ENCODE measurements at regions not wholly inside any gene's neighbourhood (a gene's known extent, or its start where the extent isn't known, plus 50 kb on each side); places are given as distances from the start of the nearest gene placed in this dataset.

- no peak for DNase-seq
- whole genome bisulfite sequencing (ENCODE audit: extremely low coverage, insufficient coverage, insufficient read length) = no CpG with 5 or more reads among the region's 1 CpG
- no peak overlapping the region for H3K18ac ChIP-seq (ENCODE audit: low read length)
- H2BK120ac ChIP-seq (ENCODE audit: insufficient read depth, low read length, poor library complexity) = no peak overlapping the region
- no peak overlapping the region for H4K91ac ChIP-seq (ENCODE audit: low read depth, low read length)
- H3K79me2 ChIP-seq (ENCODE audit: control insufficient read depth, insufficient read depth, low read length, poor library complexity) = no peaks in the 10 kb centered on the region
- no peak overlapping the region for H4K8ac ChIP-seq (ENCODE audit: low read depth, low read length)
- no peak overlapping the region for H3K27ac ChIP-seq (ENCODE audit: low read depth, low read length)
- no peaks in the 10 kb centered on the region for H3K4me1 ChIP-seq (ENCODE audit: control insufficient read depth in 1 of 2, insufficient read depth in 2 of 2, low read length in 2 of 2)
- H2BK5ac ChIP-seq (ENCODE audit: low read depth, low read length, poor library complexity) = no peak overlapping the region
- H3K4me3 ChIP-seq (ENCODE audit: low read depth, low read length) = no peak overlapping the region
- no peak overlapping the region for H2BK12ac ChIP-seq (ENCODE audit: low read length)
- no peaks in the 10 kb centered on the region for H3K36me3 ChIP-seq (ENCODE audit: control insufficient read depth in 1 of 2, insufficient read depth in 2 of 2, low read length in 2 of 2)
- H2AFZ ChIP-seq (ENCODE audit: insufficient read depth, low read length, poor library complexity) = no peak overlapping the region
- no peak overlapping the region for H3K14ac ChIP-seq (ENCODE audit: low read length)
- H3K79me1 ChIP-seq (ENCODE audit: low read length) = no peaks in the 10 kb centered on the region
- H2AK5ac ChIP-seq (ENCODE audit: low read length) = no peak overlapping the region
- H3K4ac ChIP-seq (ENCODE audit: low read depth, low read length) = no peak overlapping the region
- no peak overlapping the region for H3K23ac ChIP-seq (ENCODE audit: low read length)
- no peak overlapping the region for H3K4me2 ChIP-seq (ENCODE audit: low read length)
- H3K9me3 ChIP-seq (ENCODE audit: insufficient read depth, low read depth, low read length) = no peaks in the 10 kb centered on the region
- H3K27me3 ChIP-seq (ENCODE audit: insufficient read depth, low read length) = no peaks in the 10 kb centered on the region
- no peak overlapping the region for H4K12ac ChIP-seq (ENCODE audit: low read depth, low read length)
- no peak overlapping the region for H3K9ac ChIP-seq (ENCODE audit: low read length)
These were observed 211.0 kb upstream of the KLF14 start for GRCh38 chr7:130944997-130945396.

GRCh38 chr7:130945411-130945811, 211.4 kb upstream of the KLF14 start:
- H4K91ac ChIP-seq (ENCODE audit: low read depth, low read length) = no peak overlapping the region
- WGBS (ENCODE audit: extremely low coverage, insufficient coverage, insufficient read length) = no CpG with 5 or more reads among the region's 5 CpGs
- no peak overlapping the region for H3K23ac ChIP-seq (ENCODE audit: low read length)
- no peak overlapping the region for H3K14ac ChIP-seq (ENCODE audit: low read length)
- H2AFZ ChIP-seq (ENCODE audit: insufficient read depth, low read length, poor library complexity) = no peak overlapping the region
- H3K79me1 ChIP-seq (ENCODE audit: low read length) = no peaks in the 10 kb centered on the region
- H3K4me3 ChIP-seq (ENCODE audit: low read depth, low read length) = no peak overlapping the region
- H3K36me3 ChIP-seq (ENCODE audit: control insufficient read depth in 1 of 2, insufficient read depth in 2 of 2, low read length in 2 of 2) = no peaks in the 10 kb centered on the region
- DNase-seq = no peak
- H4K8ac ChIP-seq (ENCODE audit: low read depth, low read length) = no peak overlapping the region
- H2BK5ac ChIP-seq (ENCODE audit: low read depth, low read length, poor library complexity) = no peak overlapping the region
- H3K18ac ChIP-seq (ENCODE audit: low read length) = no peak overlapping the region
- H2AK5ac ChIP-seq (ENCODE audit: low read length) = no peak overlapping the region
- H2BK12ac ChIP-seq (ENCODE audit: low read length) = no peak overlapping the region
- H4K12ac ChIP-seq (ENCODE audit: low read depth, low read length) = no peak overlapping the region
- H3K27ac ChIP-seq (ENCODE audit: low read depth, low read length) = no peak overlapping the region
- H3K4me2 ChIP-seq (ENCODE audit: low read length) = no peak overlapping the region
- H3K9me3 ChIP-seq (ENCODE audit: insufficient read depth, low read depth, low read length) = no peaks in the 10 kb centered on the region
- no peaks in the 10 kb centered on the region for H3K79me2 ChIP-seq (ENCODE audit: control insufficient read depth, insufficient read depth, low read length, poor library complexity)
- H2BK120ac ChIP-seq (ENCODE audit: insufficient read depth, low read length, poor library complexity) = no peak overlapping the region
- no peaks in the 10 kb centered on the region for H3K4me1 ChIP-seq (ENCODE audit: control insufficient read depth in 1 of 2, insufficient read depth in 2 of 2, low read length in 2 of 2)
- H3K27me3 ChIP-seq (ENCODE audit: insufficient read depth, low read length) = no peaks in the 10 kb centered on the region
- H3K4ac ChIP-seq (ENCODE audit: low read depth, low read length) = no peak overlapping the region
- H3K9ac ChIP-seq (ENCODE audit: low read length) = no peak overlapping the region

- H3K4me1 ChIP-seq (ENCODE audit: control insufficient read depth in 1 of 2, insufficient read depth in 2 of 2, low read length in 2 of 2) = no peaks in the 10 kb centered on the region
- H3K79me1 ChIP-seq (ENCODE audit: low read length) = no peaks in the 10 kb centered on the region
- no peak overlapping the region for H4K12ac ChIP-seq (ENCODE audit: low read depth, low read length)
- H3K4me2 ChIP-seq (ENCODE audit: low read length) = no peak overlapping the region
- H2BK12ac ChIP-seq (ENCODE audit: low read length) = no peak overlapping the region
- H4K8ac ChIP-seq (ENCODE audit: low read depth, low read length) = no peak overlapping the region
- no peak overlapping the region for H2BK5ac ChIP-seq (ENCODE audit: low read depth, low read length, poor library complexity)
- H3K27ac ChIP-seq (ENCODE audit: low read depth, low read length) = no peak overlapping the region
- H3K4ac ChIP-seq (ENCODE audit: low read depth, low read length) = no peak overlapping the region
- H2BK120ac ChIP-seq (ENCODE audit: insufficient read depth, low read length, poor library complexity) = no peak overlapping the region
- H3K9ac ChIP-seq (ENCODE audit: low read length) = no peak overlapping the region
- no peaks in the 10 kb centered on the region for H3K27me3 ChIP-seq (ENCODE audit: insufficient read depth, low read length)
- no CpG with 5 or more reads among the region's 1 CpG for WGBS (ENCODE audit: extremely low coverage, insufficient coverage, insufficient read length)
- no peak overlapping the region for H3K23ac ChIP-seq (ENCODE audit: low read length)
- no peak overlapping the region for H4K91ac ChIP-seq (ENCODE audit: low read depth, low read length)
- no peak overlapping the region for H2AFZ ChIP-seq (ENCODE audit: insufficient read depth, low read length, poor library complexity)
- H3K18ac ChIP-seq (ENCODE audit: low read length) = no peak overlapping the region
- H3K14ac ChIP-seq (ENCODE audit: low read length) = no peak overlapping the region
- no peaks in the 10 kb centered on the region for H3K36me3 ChIP-seq (ENCODE audit: control insufficient read depth in 1 of 2, insufficient read depth in 2 of 2, low read length in 2 of 2)
- peak in 1 of 2 donors; percentile 52 for DNase-seq
- H3K9me3 ChIP-seq (ENCODE audit: insufficient read depth, low read depth, low read length) = no peaks in the 10 kb centered on the region
- H3K79me2 ChIP-seq (ENCODE audit: control insufficient read depth, insufficient read depth, low read length, poor library complexity) = no peaks in the 10 kb centered on the region
- H3K4me3 ChIP-seq (ENCODE audit: low read depth, low read length) = no peak overlapping the region
- H2AK5ac ChIP-seq (ENCODE audit: low read length) = no peak overlapping the region
These were observed 212.1 kb upstream of the KLF14 start for GRCh38 chr7:130946114-130946513.

GRCh38 chr7:130947792-130948580, 214.0 kb upstream of the KLF14 start:
- DNase-seq = no peak
- no peak overlapping the region for H3K4me3 ChIP-seq (ENCODE audit: low read depth, low read length)
- no CpG with 5 or more reads among the region's 6 CpGs for WGBS (ENCODE audit: extremely low coverage, insufficient coverage, insufficient read length)
- no peaks in the 10 kb centered on the region for H3K36me3 ChIP-seq (ENCODE audit: control insufficient read depth in 1 of 2, insufficient read depth in 2 of 2, low read length in 2 of 2)
- H3K79me1 ChIP-seq (ENCODE audit: low read length) = no peaks in the 10 kb centered on the region
- H3K27ac ChIP-seq (ENCODE audit: low read depth, low read length) = no peak overlapping the region
- no peaks in the 10 kb centered on the region for H3K9me3 ChIP-seq (ENCODE audit: insufficient read depth, low read depth, low read length)
- H3K4me2 ChIP-seq (ENCODE audit: low read length) = no peak overlapping the region
- no peaks in the 10 kb centered on the region for H3K79me2 ChIP-seq (ENCODE audit: control insufficient read depth, insufficient read depth, low read length, poor library complexity)
- no peak overlapping the region for H2BK5ac ChIP-seq (ENCODE audit: low read depth, low read length, poor library complexity)
- no peak overlapping the region for H3K9ac ChIP-seq (ENCODE audit: low read length)
- no peak overlapping the region for H4K8ac ChIP-seq (ENCODE audit: low read depth, low read length)
- no peak overlapping the region for H2AK5ac ChIP-seq (ENCODE audit: low read length)
- no peak overlapping the region for H2BK12ac ChIP-seq (ENCODE audit: low read length)
- no peak overlapping the region for H3K23ac ChIP-seq (ENCODE audit: low read length)
- H4K91ac ChIP-seq (ENCODE audit: low read depth, low read length) = no peak overlapping the region
- H3K18ac ChIP-seq (ENCODE audit: low read length) = no peak overlapping the region
- H4K12ac ChIP-seq (ENCODE audit: low read depth, low read length) = no peak overlapping the region
- no peak overlapping the region for H2AFZ ChIP-seq (ENCODE audit: insufficient read depth, low read length, poor library complexity)
- no peak overlapping the region for H2BK120ac ChIP-seq (ENCODE audit: insufficient read depth, low read length, poor library complexity)
- H3K4ac ChIP-seq (ENCODE audit: low read depth, low read length) = no peak overlapping the region
- no peak overlapping the region for H3K14ac ChIP-seq (ENCODE audit: low read length)
- no peaks in the 10 kb centered on the region for H3K27me3 ChIP-seq (ENCODE audit: insufficient read depth, low read length)
- H3K4me1 ChIP-seq (ENCODE audit: control insufficient read depth in 1 of 2, insufficient read depth in 2 of 2, low read length in 2 of 2) = no peaks in the 10 kb centered on the region

Data from trophoblast cell (in vitro differentiated cells and primary cell).